HG03354 (cell line): ENCODE measurements at regions not wholly inside any gene's neighbourhood (a gene's known extent, or its start where the extent isn't known, plus 50 kb on each side); places are given as distances from the start of the nearest gene placed in this dataset.
"Not testable (repeated sequence)": the region's sequence is repeated elsewhere in the genome, so short reads cannot be mapped to it uniquely, and the experiment has no call there.

Source experiments
- ATAC-seq: cut with Tn5 transposase; IDR thresholded peaks from one replicate; pipeline ENCODE4 v1.9.1; 2021; ENCODE audit warnings: mild to moderate bottlenecking; ENCODE audit not compliant: unreplicated experiment, poor library complexity, severe bottlenecking

- no peak for ATAC-seq
Observed at GRCh38 chr16:16763449-16763848, 384.5 kb downstream of the NPIPA7 start.

GRCh38 chr16:16770717-16771116 lies 391.8 kb downstream of the NPIPA7 start:
- not testable (repeated sequence) for ATAC-seq

- no peak for ATAC-seq
Observed at GRCh38 chr16:16774389-16774788, 395.4 kb downstream of the NPIPA7 start.

- no peak for ATAC-seq
Observed at GRCh38 chr16:16778332-16778731, 399.4 kb downstream of the NPIPA7 start.

- no peak for ATAC-seq
Observed at GRCh38 chr16:16780588-16780987, 401.6 kb downstream of the NPIPA7 start.

GRCh38 chr16:16782153-16782552 lies 403.2 kb downstream of the NPIPA7 start:
- ATAC-seq = no peak

GRCh38 chr16:16788004-16788403 lies 409.1 kb downstream of the NPIPA7 start:
- ATAC-seq = no peak

GRCh38 chr16:16790597-16790996 lies 411.7 kb downstream of the NPIPA7 start:
- ATAC-seq = no peak

GRCh38 chr16:16791051-16791450 lies 412.1 kb downstream of the NPIPA7 start:
- ATAC-seq = no peak

- no peak for ATAC-seq
Observed at GRCh38 chr16:16797239-16797638, 418.3 kb downstream of the NPIPA7 start.

GRCh38 chr16:16798504-16798903 lies 419.6 kb downstream of the NPIPA7 start:
- no peak for ATAC-seq

- ATAC-seq = no peak
Observed at GRCh38 chr16:16805809-16806208, 426.9 kb downstream of the NPIPA7 start.

- ATAC-seq = no peak
Observed at GRCh38 chr16:16815641-16816040, 436.7 kb downstream of the NPIPA7 start.

GRCh38 chr16:16817196-16817595 lies 438.3 kb downstream of the NPIPA7 start:
- ATAC-seq = no peak

- ATAC-seq = no peak
Observed at GRCh38 chr16:16821261-16821660, 442.3 kb downstream of the NPIPA7 start.

- ATAC-seq = no peak
Observed at GRCh38 chr16:16828913-16829398, 450.0 kb downstream of the NPIPA7 start.

GRCh38 chr16:16830401-16830800 lies 451.5 kb downstream of the NPIPA7 start:
- no peak for ATAC-seq

- ATAC-seq = no peak
Observed at GRCh38 chr16:16830973-16831372, 452.0 kb downstream of the NPIPA7 start.

GRCh38 chr16:16833165-16833564 lies 454.2 kb downstream of the NPIPA7 start:
- ATAC-seq = no peak

- ATAC-seq = no peak
Observed at GRCh38 chr16:16850274-16850673, 471.3 kb downstream of the NPIPA7 start.

- no peak for ATAC-seq
Observed at GRCh38 chr16:16857012-16857411, 478.1 kb downstream of the NPIPA7 start.

- ATAC-seq = no peak
Observed at GRCh38 chr16:16857603-16858283, 478.8 kb downstream of the NPIPA7 start.
